Calu3 (cell line): ENCODE measurements at regions not wholly inside any gene's neighbourhood (a gene's known extent, or its start where the extent isn't known, plus 50 kb on each side); places are given as distances from the start of the nearest gene placed in this dataset.

ENCODE experiments used
- BruUV-seq: library from RNA; stranded (reverse); fragments of 400-500 nt; replicated peaks from 2 replicates; lab custom pipeline; 2021; lab: Mats Ljungman, UMichigan
- CTCF ChIA-PET: fragments of 300-600 bp; sonication (Branson Sonifier 250); formaldehyde crosslinking; loops from one replicate; lab custom pipeline; 2022; ENCODE audit warnings: antibody characterized with exemption; lab: Charles Lee
- DNase-seq: peaks from one replicate; pipeline ENCODE4 v3.0.0; 2022
- H3K27ac Mint-ChIP-seq: one replicate; pipeline ENCODE4 v1.8.0; 2022; ENCODE audit warnings: mixed read lengths; ENCODE audit not compliant: unreplicated experiment
- H3K27me3 Mint-ChIP-seq: one replicate; pipeline ENCODE4 v1.8.0; 2022; ENCODE audit warnings: mixed read lengths; ENCODE audit not compliant: unreplicated experiment
- H3K36me3 Mint-ChIP-seq: one replicate; pipeline ENCODE4 v1.8.0; 2022; ENCODE audit warnings: mild to moderate bottlenecking, moderate library complexity, mixed read lengths; ENCODE audit not compliant: insufficient read depth, unreplicated experiment
- H3K4me1 Mint-ChIP-seq: one replicate; pipeline ENCODE4 v1.8.0; 2022; ENCODE audit warnings: mild to moderate bottlenecking, low read depth, mixed read lengths; ENCODE audit not compliant: unreplicated experiment
- H3K4me3 Mint-ChIP-seq: one replicate; pipeline ENCODE4 v1.8.0; 2022; ENCODE audit warnings: mild to moderate bottlenecking, low read depth, moderate library complexity, mixed read lengths; ENCODE audit not compliant: unreplicated experiment
- H3K9me3 Mint-ChIP-seq: one replicate; pipeline ENCODE4 v1.8.0; 2022; ENCODE audit warnings: low read depth, mixed read lengths; ENCODE audit not compliant: unreplicated experiment
- intact Hi-C: fragments of 100-400 bp; cut with micrococcal nuclease; formaldehyde crosslinking; loops from one replicate; pipeline ENCODE4 v1.10.0; 2022; ENCODE audit not compliant: unreplicated experiment
- TF ChIP-seq, protein P1 (sequence below): fragments of 200-600 bp; IDR thresholded peaks from one replicate; pipeline ENCODE4 v1.8.0; 2022; ENCODE audit warnings: antibody characterized with exemption; ENCODE audit not compliant: unreplicated experiment

DNA sequence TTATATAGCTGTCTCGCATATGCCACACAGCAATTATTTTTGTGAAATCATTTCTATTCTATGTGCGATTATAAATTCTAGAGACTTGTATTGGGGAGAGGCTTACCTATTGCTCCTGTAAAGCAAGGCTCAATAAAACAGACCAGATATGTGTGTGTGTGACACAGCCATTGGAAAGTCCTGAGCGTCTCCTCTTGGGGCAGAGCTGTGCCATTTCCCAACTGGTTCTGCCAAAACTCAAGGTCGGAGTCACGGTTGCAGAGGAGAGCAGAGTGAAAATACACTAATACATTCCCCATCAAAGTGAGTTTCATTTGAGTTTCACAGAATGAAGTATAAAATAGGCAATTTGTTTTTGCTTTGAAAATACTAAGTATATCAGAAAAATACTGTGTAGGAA lies 567.4 kb upstream of the FZD8 start:
- CTCF ChIA-PET = no interaction called here
- intact Hi-C loops = no loop called here
- no peaks in the 10 kb centered on the region for H3K36me3 Mint-ChIP-seq
- H3K27me3 Mint-ChIP-seq = no peaks in the 10 kb centered on the region
- no peak overlapping the region for H3K4me3 Mint-ChIP-seq
- no peak overlapping the region for H3K27ac Mint-ChIP-seq
- H3K9me3 Mint-ChIP-seq = peaks cover 3% of the 10 kb centered on the region
- H3K4me1 Mint-ChIP-seq = no peaks in the 10 kb centered on the region
- BruUV-seq = no TSS peak
- DNase-seq = no peak
- TF ChIP-seq, protein P1, sequence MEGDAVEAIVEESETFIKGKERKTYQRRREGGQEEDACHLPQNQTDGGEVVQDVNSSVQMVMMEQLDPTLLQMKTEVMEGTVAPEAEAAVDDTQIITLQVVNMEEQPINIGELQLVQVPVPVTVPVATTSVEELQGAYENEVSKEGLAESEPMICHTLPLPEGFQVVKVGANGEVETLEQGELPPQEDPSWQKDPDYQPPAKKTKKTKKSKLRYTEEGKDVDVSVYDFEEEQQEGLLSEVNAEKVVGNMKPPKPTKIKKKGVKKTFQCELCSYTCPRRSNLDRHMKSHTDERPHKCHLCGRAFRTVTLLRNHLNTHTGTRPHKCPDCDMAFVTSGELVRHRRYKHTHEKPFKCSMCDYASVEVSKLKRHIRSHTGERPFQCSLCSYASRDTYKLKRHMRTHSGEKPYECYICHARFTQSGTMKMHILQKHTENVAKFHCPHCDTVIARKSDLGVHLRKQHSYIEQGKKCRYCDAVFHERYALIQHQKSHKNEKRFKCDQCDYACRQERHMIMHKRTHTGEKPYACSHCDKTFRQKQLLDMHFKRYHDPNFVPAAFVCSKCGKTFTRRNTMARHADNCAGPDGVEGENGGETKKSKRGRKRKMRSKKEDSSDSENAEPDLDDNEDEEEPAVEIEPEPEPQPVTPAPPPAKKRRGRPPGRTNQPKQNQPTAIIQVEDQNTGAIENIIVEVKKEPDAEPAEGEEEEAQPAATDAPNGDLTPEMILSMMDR = no peak

DNA sequence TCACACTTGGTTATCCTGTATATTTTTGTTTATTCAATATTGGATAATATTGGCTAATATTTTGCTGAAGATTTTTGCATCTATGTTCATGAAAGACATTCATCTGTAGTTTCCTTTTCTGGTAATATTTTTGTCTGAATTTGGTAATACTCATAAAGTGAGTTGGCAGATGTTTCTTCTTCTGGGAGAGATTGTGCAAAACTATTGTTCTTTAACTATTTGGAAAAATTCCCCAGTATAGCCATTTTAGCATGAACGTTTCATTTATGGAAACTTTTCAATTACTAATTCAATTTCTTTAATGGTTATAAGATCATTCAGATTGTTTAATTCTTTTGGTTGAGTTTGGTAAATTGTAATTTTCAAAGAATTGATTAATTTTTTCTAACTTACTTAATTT lies 560.8 kb upstream of the FZD8 start:
- no peak for DNase-seq
- CTCF ChIA-PET = no interaction called here
- intact Hi-C loops = no loop called here
- Mint-ChIP-seq H3K27ac (no peak overlapping the region), H3K9me3 (peaks cover 9% of the 10 kb centered on the region), H3K4me1 (no peaks in the 10 kb centered on the region), H3K4me3 (no peak overlapping the region), H3K36me3 (no peaks in the 10 kb centered on the region), H3K27me3 (no peaks in the 10 kb centered on the region)
- TF ChIP-seq, protein P1 = no peak
- no TSS peak for BruUV-seq

DNA sequence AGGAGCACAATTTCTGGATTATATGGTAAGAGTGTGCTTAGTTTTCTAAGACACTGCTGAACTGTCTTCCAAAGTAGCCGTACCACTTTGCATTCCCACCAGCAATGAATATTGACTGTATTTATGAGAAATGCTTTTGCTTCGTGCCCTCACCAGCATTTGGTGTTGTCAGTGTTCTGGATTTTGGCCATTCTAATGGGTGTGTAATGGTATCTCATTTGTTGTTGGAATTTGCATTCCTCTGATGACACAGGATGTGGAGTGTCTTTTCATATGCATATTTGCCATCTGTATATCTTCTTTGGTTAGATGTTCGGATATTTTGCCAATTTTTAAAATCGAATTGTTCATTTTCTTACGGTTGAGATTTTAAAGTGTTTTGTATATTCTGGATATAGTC lies 558.5 kb upstream of the FZD8 start:
- Mint-ChIP-seq H3K4me1 (no peaks in the 10 kb centered on the region), H3K36me3 (no peaks in the 10 kb centered on the region), H3K4me3 (no peak overlapping the region), H3K9me3 (peaks cover 8% of the 10 kb centered on the region), H3K27me3 (no peaks in the 10 kb centered on the region), H3K27ac (no peak overlapping the region)
- intact Hi-C loops = no loop called here
- no peak for DNase-seq
- BruUV-seq = no TSS peak
- TF ChIP-seq, protein P1 = no peak
- CTCF ChIA-PET = no interaction called here

DNA sequence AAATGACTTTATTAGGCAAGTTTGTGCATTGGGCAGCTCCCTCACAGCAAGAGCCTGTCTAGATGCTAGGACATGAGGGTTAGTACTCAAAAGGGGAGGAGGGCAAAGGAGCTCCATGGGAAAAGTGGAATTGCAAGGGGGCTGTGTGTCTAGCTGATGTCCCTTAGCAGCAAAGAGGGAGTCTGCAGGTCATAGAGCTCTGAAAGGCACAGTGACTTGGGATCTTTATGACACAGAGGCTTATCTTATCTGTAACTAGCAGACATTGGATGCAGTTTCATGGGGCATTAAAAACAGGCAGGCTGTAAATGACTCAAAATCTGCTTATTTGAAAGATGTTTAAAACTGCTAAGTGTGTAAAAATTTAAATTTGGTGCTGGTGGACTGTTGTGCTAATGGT lies 556.2 kb upstream of the FZD8 start:
- Mint-ChIP-seq H3K36me3 (no peaks in the 10 kb centered on the region), H3K27ac (no peak overlapping the region), H3K4me1 (no peaks in the 10 kb centered on the region), H3K4me3 (no peak overlapping the region), H3K27me3 (no peaks in the 10 kb centered on the region), H3K9me3 (peaks cover 16% of the 10 kb centered on the region)
- TF ChIP-seq, protein P1 = no peak
- intact Hi-C loops = no loop called here
- BruUV-seq = no TSS peak
- DNase-seq = no peak
- CTCF ChIA-PET = no interaction called here
